ENCODE measurements at regions not wholly inside any gene's neighbourhood (a gene's known extent, or its start where the extent isn't known, plus 50 kb on each side); places are given as distances from the start of the nearest gene placed in this dataset.
"Not testable (repeated sequence)": the region's sequence is repeated elsewhere in the genome, so short reads cannot be mapped to it uniquely, and the experiment has no call there.

DNA sequence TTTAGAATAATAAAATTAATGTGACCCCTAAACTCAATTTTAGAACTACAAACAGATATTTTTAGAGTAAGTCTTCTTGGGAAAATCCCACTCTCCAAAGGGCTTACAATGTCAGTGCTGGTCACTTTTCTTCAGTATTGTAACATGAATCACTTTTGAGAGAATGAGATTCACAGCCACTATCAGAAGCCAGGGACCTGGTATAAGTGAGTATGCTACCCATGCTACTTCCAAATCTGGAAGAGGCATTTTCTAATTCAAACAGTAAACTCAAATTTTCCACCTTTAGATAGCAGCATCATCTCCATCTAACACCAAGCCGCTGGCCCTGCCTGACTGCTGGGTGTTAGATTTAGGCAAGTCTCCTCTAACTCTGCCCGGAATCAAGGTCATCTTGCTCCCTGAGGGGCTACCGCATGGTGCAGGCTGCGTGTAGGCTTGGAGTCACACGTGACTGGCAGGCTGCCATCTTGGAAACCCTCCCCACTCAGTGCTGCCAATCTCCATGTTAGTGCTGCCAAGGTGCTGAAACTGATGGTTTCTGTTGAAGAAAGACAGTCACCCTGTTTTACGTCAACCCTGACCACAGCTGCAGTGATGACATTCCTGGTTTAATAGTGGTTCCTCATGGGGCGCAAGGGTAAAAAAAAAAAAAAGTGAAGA, 882.9 kb upstream of the B3GALT2 start:
- in situ Hi-C loops (cut with HindIII; ENCODE audit: low sequenced_read_pairs): loop anchor here (5.0 kb wide), 1 partner anchor 48 kb away; no protein-coding TSS in a partner anchor

DNA sequence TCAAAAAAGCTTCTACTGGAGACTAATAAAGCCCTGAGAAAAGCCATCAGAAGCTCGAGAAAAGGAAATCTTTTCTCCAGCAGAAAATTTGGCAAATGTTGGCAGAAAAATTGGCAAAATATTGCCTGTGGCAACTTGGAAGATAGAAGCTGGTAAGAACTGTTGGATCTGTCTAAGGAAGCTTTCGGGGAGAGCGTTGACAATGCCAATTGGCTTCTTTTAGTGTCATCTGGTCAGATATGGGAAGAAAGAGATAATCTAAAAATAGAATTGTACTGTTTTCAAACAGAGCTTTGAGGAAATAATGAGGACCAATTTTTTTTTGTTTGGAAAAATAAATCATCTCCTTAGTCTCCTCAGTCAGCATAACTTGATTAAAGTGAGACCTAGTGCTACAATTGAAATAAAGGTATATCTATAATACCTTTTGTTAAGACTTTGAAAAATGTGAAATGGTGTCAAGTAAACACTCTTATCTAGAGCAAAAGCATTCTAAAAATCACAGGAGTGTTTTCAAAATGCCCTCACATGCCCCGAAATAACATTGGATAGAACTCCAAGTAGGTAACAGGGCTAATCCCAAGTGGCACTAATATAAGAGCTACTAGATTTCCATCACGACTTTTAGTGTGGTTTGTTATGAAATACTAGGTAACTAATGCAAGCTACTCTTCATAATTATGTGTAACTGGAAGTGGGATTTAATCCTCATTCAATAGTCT, 882.2 kb upstream of the B3GALT2 start:
- in situ Hi-C loops (cut with HindIII; ENCODE audit: low sequenced_read_pairs): loop anchor here (5.0 kb wide), 1 partner anchor 49 kb away; no protein-coding TSS in a partner anchor

DNA sequence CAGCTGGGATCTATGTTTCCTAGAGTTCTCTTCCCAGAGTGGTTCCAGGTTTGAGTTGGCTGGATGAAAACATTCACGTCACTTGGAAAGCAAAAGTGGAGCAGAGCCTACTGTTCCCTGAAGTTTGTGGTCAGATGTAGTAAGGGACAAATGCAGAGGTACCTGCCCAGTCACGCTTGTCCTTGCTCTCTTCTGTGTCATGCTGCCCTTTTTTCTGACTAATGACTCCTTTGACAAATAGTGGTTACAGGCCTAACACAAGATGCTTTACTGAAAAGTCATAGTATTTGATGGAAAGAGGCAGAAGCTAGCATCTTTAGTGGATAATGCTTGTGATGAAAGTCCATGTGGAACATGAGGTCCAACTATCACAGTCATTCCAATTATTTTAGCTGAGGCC, 881.4 kb upstream of the B3GALT2 start:
- in situ Hi-C loops (cut with HindIII; ENCODE audit: low sequenced_read_pairs): loop anchor here (5.0 kb wide), 1 partner anchor 50 kb away; no protein-coding TSS in a partner anchor

DNA sequence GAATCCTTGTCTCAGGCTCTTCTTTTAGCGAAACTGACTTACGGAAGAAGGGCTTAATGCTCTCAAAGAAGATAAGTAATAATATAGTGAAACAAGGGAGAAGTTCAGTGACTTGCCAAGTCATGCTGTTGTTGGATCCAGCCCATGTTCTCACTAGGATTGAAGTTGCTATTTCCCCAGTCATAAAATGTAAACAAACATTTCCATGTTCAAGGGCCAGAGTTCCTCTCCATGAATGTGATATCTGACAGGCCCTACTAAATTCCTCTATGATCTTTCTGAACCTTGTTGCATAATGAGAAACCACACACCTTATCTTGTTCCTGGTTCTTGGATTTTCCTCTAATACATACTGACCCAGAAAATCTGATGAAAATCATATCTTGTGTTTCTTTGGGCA, 876.5 kb upstream of the B3GALT2 start:
- in situ Hi-C loops (cut with HindIII; ENCODE audit: low sequenced_read_pairs): no loop called here

DNA sequence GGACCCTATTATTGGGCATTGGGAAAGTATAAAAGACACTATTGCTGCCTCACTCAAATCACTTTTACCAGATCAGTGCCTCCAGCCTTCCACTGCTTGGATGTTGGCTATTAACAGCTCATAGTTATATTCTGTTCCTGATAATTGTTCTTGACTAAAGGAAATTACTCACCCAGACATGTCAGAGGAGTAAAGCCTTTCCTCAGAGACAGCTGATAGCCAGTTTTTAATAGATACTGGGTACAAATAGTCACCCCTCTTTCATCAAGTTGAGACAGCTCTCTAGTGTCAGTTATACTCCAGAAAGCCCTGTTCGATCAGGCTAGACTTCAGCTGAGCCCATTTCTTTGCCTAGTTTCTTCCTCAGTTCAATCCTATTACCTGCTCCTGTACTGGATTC, 876.1 kb upstream of the B3GALT2 start:
- in situ Hi-C loops (cut with HindIII; ENCODE audit: low sequenced_read_pairs): no loop called here

DNA sequence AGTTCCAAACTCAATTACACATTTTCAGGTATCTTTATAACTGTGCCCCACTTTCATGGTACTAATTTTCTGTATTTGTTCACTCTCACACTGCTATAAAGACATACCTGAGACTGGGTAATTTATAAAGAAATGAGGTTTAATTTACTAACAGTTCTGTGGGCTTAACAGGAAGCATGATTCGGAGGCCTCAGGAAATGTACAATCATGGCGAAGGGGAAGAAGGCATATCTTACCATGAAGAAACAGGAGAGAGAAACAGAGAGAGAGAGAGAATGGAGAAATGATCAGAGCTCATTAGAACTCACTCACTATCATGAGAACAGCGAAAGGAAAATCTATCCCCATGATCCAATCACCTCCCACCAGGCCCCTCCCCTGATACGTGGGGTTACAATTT, 874.1 kb upstream of the B3GALT2 start:
- in situ Hi-C loops (cut with HindIII; ENCODE audit: low sequenced_read_pairs): no loop called here

DNA sequence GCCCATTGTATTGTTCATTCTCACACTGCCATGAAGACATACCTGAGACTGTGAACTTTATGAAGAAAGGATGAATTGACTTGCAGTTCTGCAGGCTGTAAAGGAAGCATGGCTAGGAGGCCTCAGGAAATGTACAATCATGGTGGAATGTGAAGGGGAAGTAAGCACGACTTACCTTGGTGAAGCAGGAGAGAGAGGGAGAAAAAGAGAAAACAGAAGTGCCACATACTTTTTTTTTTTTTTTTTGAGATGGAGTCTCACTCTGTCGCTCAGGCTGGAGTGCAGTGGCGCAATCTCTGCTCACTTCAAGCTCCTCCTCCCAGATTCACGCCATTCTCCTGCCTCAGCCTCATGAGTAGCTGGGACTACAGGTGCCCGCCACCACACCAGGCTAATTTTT, 871.9 kb upstream of the B3GALT2 start:
- in situ Hi-C loops (cut with HindIII; ENCODE audit: low sequenced_read_pairs): not testable (repeated sequence)

DNA sequence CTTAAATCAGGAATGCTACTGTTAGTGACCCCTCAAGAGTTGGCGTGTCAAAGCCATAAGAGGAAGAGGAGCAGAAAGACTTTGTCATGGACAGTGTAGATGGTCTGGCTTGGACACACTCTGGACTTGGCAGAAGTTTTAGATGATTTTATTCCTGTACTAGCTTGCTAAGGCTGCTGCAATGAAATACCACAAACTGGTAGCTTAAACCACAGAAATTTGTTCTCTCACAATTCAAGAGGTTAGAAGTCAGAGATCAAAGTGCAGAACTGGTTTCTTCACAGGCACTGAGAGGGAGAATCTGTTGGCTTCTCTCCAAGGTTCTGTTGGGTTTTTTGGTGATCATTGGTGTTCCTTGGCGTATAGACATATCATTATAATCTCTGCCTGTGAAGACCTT, 869.8 kb upstream of the B3GALT2 start:
- in situ Hi-C loops (cut with HindIII; ENCODE audit: low sequenced_read_pairs): no loop called here

DNA sequence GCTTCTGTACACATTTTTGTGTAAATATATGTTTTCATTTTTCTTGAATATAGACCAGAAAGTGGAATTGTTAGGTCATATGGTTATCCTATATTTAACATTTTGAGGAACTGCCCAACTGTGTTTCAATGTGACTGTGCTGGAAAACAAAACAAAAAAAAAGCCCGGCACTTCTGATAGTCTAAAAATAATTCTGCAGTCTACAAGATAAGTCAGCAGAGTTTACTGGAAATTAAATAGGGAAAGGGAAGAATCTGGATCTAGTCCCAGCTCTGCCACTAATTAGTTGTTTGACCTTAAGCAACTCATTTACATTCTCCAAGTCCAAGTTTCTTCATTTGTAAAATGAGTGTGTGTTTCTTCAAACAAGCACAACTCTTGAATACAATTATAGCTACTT, 869.1 kb upstream of the B3GALT2 start:
- in situ Hi-C loops (cut with HindIII; ENCODE audit: low sequenced_read_pairs): no loop called here

DNA sequence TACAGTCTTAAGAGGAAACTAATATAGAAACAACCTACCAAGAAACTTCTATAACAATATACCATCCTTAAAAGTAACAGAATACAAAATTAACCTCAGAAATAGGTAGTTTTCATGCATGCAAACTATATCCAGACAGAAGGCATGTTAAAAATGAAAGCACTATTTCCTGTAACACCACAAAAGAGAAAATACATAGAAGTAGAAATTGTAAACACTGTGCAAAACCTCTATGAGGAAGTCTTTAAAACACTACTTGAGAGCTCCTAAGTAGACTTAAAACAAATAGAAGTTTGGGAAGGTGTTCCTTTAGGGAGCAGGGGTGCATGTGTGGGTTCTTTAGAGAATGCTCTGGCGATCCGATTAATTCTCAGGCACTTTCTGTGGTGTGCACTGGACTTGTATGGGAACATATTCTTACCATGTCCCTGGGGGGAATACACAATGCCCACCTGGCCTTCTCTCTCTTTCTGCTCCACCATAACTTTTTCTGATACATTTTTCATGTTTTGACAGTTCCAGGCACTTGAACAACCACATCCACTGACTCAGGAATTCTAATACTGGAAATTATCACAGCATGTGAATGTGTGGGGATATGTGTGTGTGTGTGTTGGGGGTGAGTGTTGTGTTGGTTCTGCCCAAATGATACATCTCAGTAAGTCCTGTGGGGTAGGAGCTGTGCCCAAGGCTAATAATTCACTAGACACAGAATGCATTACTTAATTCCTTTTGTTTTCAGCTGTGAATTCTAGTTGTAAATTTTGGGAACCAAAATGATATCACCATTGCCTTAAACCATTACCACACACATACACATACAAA, 866.3 kb upstream of the B3GALT2 start:
- in situ Hi-C loops (cut with HindIII; ENCODE audit: low sequenced_read_pairs): no loop called here

DNA sequence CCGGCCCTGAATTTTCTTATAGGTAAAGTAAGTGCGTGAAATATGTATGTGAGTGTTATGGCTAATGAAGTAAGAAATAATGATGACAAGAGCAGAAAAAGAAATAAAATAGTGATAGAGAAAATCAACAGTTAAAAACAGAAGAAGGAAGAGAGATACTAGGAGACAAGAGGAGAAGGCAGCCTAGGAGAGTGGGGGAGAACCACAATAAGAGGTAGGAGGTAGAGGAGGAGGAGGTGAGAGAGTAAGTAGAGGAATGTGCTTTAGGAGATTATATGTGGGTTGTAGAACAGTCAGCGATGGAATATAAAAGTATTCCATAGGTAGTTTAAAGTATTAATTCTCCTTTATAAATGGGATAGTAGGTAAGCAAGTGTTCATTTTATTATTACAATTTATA, 861.5 kb upstream of the B3GALT2 start:
- in situ Hi-C loops (cut with HindIII; ENCODE audit: low sequenced_read_pairs): no loop called here

DNA sequence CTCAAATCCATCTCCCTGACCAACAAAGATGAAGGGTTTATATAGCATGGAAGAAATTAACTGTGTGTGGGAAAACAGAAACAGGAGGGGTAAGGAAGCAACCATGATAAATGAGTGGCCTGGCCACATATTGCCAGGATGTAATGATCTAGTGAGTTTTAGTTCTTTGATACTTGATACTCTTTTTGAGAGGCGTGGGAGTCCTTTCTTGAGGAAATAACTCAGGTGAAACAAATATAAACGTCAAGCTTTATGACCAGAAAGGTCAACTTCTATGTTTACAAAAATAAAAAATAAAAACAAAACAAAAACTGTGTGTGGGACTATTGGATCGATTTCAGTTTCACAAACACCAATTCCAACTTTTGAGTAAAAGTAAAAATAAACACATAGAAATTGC, 860.8 kb upstream of the B3GALT2 start:
- in situ Hi-C loops (cut with HindIII; ENCODE audit: low sequenced_read_pairs): no loop called here

DNA sequence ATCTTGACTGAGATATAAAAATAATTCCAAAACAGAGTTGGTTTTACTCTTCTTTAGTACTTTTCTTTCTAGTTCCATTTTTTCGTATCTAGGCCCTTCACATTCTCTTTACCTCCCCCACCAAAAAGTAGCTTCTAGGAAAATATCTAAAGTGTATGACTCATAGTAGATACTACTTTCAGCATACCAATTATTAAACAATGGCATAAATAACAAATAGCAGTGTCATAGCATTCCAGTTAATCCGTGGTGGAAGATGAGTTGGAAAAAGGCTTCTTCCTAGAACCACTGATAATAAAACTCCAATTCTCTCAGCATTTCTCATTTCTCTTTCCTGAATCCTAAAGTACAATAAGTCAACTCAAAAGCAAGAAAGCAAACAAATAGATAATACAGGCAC, 859.0 kb upstream of the B3GALT2 start:
- in situ Hi-C loops (cut with HindIII; ENCODE audit: low sequenced_read_pairs): no loop called here

DNA sequence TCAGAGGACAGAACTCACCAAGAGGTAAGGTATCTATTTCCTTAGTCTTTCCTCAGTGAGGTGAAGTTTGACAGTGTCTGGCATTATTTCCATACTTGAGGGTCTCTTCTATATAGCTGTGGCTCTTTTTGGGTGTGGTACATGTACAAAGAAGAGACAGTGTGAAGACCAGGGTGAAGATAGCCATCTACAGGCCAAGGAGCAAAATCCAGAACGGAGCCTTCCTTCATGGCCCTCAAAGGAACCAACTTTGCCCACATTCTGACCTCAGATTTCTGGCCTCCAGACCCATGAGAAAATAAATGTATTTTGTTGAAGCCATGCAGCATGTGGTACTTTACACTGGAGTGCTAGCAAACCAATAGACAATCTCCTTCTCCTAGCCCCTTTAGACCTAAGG, 858.5 kb upstream of the B3GALT2 start:
- in situ Hi-C loops (cut with HindIII; ENCODE audit: low sequenced_read_pairs): no loop called here

DNA sequence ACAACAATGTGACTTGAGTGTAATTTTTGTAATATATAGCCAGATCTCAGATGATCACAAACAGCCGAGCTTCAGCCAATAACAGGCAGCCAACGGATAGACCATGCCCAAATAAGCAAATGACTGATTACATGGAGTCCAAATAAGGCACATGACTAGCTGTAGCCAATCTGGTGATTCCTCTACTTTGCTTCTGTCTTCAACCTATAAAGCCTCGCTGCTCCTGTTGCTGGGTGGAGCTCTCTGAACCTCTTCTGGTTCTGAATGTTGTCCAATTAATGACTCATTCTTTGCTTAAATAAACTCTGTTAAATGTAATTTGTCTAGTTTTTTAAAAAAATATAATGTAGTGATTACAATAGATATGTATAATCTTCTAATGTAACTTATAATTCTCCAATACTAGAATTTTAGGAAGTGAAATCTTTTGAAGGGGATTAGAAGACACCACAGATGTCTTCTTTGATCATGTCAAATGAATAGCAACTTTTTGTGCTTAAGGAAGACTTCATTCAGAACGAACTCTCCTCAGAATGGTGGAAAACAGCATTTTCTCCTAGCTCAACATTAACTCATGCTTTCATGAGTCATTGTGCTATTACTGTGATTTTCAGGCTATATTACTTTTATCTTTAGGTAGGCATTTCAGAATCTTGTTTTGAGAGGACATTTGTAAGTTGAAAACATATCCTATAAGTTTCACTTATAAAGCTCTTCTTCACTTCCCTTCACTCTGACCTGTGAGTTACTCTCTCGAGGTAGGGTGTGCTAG, 857.8 kb upstream of the B3GALT2 start:
- in situ Hi-C loops (cut with HindIII; ENCODE audit: low sequenced_read_pairs): no loop called here

DNA sequence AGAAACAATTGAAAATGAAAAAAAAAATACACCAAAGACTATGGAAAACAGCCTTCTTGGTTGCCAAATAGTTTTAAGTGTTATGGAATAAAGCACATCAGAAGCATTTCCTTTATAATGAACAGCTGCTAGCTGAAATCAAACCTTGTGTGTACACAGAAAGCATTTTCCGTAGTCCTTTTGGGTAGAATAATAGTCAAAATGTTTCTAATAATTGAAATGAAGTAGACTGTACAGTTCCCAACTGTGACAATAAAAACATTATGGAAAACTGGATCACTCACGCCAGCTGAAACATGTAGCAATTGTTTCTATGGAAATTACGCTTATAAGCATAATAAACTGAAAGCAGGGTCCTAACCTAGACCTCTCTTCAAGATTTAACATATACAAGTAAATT, 856.3 kb upstream of the B3GALT2 start:
- in situ Hi-C loops (cut with HindIII; ENCODE audit: low sequenced_read_pairs): no loop called here

DNA sequence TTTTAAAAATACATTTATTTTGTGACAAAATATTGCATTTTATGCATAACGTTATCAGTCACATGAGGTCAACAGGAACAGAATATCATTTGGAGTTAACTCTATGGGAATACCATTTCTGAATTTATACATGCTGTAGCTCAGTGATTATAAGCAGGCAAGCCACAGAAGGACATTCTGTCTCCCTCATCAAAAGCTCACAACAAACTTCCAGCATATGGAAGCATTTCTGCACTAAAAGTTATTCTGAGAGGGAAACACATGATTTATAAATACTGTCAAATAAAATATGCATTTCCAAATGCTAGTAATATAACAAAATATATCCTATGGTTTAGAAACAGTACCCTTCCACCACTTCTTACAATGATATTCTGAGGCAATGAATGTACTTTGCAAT, 854.1 kb upstream of the B3GALT2 start:
- in situ Hi-C loops (cut with HindIII; ENCODE audit: low sequenced_read_pairs): no loop called here

DNA sequence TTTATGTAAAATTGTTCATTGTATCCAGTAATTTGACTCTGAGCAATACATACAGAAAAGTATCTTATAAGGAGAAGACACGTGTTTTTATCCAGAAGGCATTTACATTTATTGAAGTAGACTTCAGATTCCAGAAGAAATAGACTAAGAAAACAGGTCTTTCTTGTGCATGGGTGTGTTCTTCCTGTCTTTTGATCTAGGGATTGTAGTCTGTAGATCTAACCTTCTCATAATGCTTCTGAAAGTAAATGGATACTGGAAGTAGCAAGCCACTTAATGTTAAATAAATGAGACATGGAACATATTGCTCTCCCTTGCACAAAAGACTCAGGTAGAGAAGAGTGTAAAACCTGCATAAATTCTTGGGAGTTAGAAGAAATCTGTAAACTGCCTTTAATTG, 853.2 kb upstream of the B3GALT2 start:
- in situ Hi-C loops (cut with HindIII; ENCODE audit: low sequenced_read_pairs): no loop called here

DNA sequence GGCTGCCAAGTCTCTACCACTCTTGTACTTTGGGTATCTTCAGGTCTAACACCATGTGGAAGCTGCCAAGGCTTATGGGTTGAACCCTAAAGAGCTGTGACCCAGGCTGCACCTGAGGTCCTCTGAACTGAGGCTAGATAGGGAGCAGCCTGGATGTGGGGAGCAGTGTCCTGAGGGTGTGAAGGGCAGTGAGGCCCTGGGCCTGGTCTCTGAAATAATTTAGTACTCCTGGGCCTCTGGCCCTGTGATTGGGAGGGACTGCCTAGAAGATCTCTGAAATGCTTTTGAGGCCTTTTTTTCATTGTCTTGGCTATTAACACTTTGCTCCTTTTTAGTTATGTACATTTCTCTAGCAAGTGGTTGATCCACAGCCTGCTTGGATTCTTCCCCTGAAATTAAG, 847.2 kb upstream of the B3GALT2 start:
- in situ Hi-C loops (cut with HindIII; ENCODE audit: low sequenced_read_pairs): no loop called here

DNA sequence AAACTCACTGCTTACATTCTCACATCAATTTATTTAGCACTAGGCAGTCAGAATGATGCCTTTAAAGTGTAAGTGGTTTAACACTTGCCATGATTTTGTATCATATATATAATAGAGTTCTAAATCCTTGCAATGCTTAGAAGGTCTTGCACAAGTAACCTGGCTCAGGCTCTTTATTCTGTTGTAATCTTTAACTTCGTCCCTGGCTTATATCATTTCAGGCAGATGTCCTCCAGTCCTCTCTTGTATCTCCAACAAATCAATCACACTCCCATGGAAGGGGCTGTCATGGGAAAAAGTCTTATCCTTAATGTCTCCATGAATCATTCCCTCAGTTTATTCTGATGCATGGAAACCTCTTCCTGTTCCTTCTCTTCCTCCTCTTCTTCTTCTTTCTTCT, 841.6 kb upstream of the B3GALT2 start:
- in situ Hi-C loops (cut with HindIII; ENCODE audit: low sequenced_read_pairs): no loop called here

DNA sequence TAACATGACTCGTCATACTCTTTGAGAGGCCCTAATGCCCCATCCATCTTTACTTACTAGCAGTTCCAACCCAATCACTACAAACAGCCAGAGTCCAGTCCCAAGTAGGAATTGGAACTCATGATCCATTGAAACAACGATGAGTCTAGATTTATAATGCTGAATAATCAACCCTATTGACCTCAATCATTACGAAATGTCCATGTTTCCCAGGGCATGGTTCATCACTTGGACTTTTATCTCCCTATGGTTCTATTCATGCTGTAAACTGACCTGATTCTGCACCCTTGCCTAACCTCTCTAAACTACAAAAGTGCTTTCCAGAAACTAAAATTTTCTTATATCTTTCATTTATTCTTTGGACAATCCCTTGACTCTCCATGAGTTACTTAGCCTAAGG, 840.0 kb upstream of the B3GALT2 start:
- in situ Hi-C loops (cut with HindIII; ENCODE audit: low sequenced_read_pairs): no loop called here

Measured in endothelial cell of hepatic sinusoid (primary cell).